HUES64 (cell line): ENCODE measurements at regions not wholly inside any gene's neighbourhood (a gene's known extent, or its start where the extent isn't known, plus 50 kb on each side); places are given as distances from the start of the nearest gene placed in this dataset.

Experiments
- H3K27ac ChIP-seq: 2 replicates; pipeline ENCODE4 v1.7.0; 2013; ENCODE audit warnings: low read depth, low read length, inconsistent platforms
- H3K27me3 ChIP-seq: 2 replicates; pipeline ENCODE4 v1.6.1; 2013; ENCODE audit warnings: mild to moderate bottlenecking, low read length; ENCODE audit not compliant: insufficient read depth
- H3K36me3 ChIP-seq: 2 replicates; pipeline ENCODE4 v1.6.1; 2013; ENCODE audit warnings: mild to moderate bottlenecking, low read length; ENCODE audit not compliant: insufficient read depth
- H3K4me1 ChIP-seq: 2 replicates; pipeline ENCODE4 v1.6.1; 2013; ENCODE audit warnings: mild to moderate bottlenecking, low read length, moderate library complexity; ENCODE audit not compliant: insufficient read depth
- H3K4me3 ChIP-seq: 2 replicates; pipeline ENCODE4 v1.5.1; 2013; ENCODE audit warnings: mild to moderate bottlenecking, low read length, moderate library complexity
- H3K9ac ChIP-seq: 2 replicates; pipeline ENCODE4 v1.6.1; 2013; ENCODE audit warnings: mild to moderate bottlenecking, low read depth, low read length
- H3K9me3 ChIP-seq: 2 replicates; pipeline ENCODE4 v1.6.1; 2013; ENCODE audit warnings: low read depth, low read length; ENCODE audit not compliant: insufficient read depth
- whole genome bisulfite sequencing: fragments of 150-250, 120-280 bp; methylation state at CpG from one replicate; pipeline ENCODE4 v1.1.7; 2013; ENCODE audit warnings: missing lambda C conversion rate; 5-methylcytosine and 5-hydroxymethylcytosine counted together

GRCh38 chr20:60894091-60894490, 358.0 kb upstream of the CDH4 start:
- no peaks in the 10 kb centered on the region for H3K27me3 ChIP-seq
- H3K4me3 ChIP-seq, result no peak overlapping the region
- H3K4me1 ChIP-seq, result peaks cover 14% of the 10 kb centered on the region
- H3K9ac ChIP-seq, result no peak overlapping the region
- no peaks in the 10 kb centered on the region for H3K36me3 ChIP-seq
- H3K9me3 ChIP-seq, result no peaks in the 10 kb centered on the region
- 96% methylated on average over 5 of the region's 5 CpGs for WGBS
- H3K27ac ChIP-seq, result no peak overlapping the region

- no peak overlapping the region for H3K9ac ChIP-seq
- 84% methylated on average over 5 of the region's 5 CpGs for WGBS
- H3K27me3 ChIP-seq, result no peaks in the 10 kb centered on the region
- H3K9me3 ChIP-seq, result no peaks in the 10 kb centered on the region
- no peak overlapping the region for H3K27ac ChIP-seq
- peaks cover 14% of the 10 kb centered on the region for H3K4me1 ChIP-seq
- no peak overlapping the region for H3K4me3 ChIP-seq
- no peaks in the 10 kb centered on the region for H3K36me3 ChIP-seq
Observed at GRCh38 chr20:60895363-60896079, 356.5 kb upstream of the CDH4 start.

GRCh38 chr20:60897976-60898375, 354.1 kb upstream of the CDH4 start:
- Histone ChIP-seq H3K9me3 (no peaks in the 10 kb centered on the region), H3K27ac (no peak overlapping the region), H3K9ac (no peak overlapping the region), H3K27me3 (no peaks in the 10 kb centered on the region), H3K4me1 (peaks cover 14% of the 10 kb centered on the region), H3K4me3 (no peak overlapping the region), H3K36me3 (no peaks in the 10 kb centered on the region)
- 16% methylated on average over 2 of the region's 2 CpGs for WGBS

GRCh38 chr20:60899320-60899719, 352.7 kb upstream of the CDH4 start:
- no peak overlapping the region for H3K9ac ChIP-seq
- no peaks in the 10 kb centered on the region for H3K36me3 ChIP-seq
- H3K27ac ChIP-seq, result no peak overlapping the region
- no peak overlapping the region for H3K4me3 ChIP-seq
- no peaks in the 10 kb centered on the region for H3K27me3 ChIP-seq
- H3K4me1 ChIP-seq, result peaks cover 14% of the 10 kb centered on the region
- 58% methylated on average over 2 of the region's 2 CpGs for WGBS
- H3K9me3 ChIP-seq, result no peaks in the 10 kb centered on the region

GRCh38 chr20:60900618-60901017, 351.4 kb upstream of the CDH4 start:
- no peak overlapping the region for H3K27ac ChIP-seq
- no peaks in the 10 kb centered on the region for H3K9me3 ChIP-seq
- H3K27me3 ChIP-seq, result no peaks in the 10 kb centered on the region
- H3K9ac ChIP-seq, result no peak overlapping the region
- H3K36me3 ChIP-seq, result no peaks in the 10 kb centered on the region
- H3K4me1 ChIP-seq, result peaks cover 14% of the 10 kb centered on the region
- H3K4me3 ChIP-seq, result no peak overlapping the region
- 78% methylated on average over 5 of the region's 5 CpGs for WGBS

- no peaks in the 10 kb centered on the region for H3K27me3 ChIP-seq
- no peaks in the 10 kb centered on the region for H3K9me3 ChIP-seq
- no peaks in the 10 kb centered on the region for H3K36me3 ChIP-seq
- H3K9ac ChIP-seq, result no peak overlapping the region
- H3K4me1 ChIP-seq, result peaks cover 14% of the 10 kb centered on the region
- H3K4me3 ChIP-seq, result no peak overlapping the region
- 95% methylated on average over 1 of the region's 1 CpG for WGBS
- H3K27ac ChIP-seq, result no peak overlapping the region
Observed at GRCh38 chr20:60901831-60902230, 350.2 kb upstream of the CDH4 start.

- 91% methylated on average over 13 of the region's 13 CpGs for WGBS
- Histone ChIP-seq H3K4me1 (no peaks in the 10 kb centered on the region), H3K9ac (no peak overlapping the region), H3K9me3 (no peaks in the 10 kb centered on the region), H3K27ac (no peak overlapping the region), H3K36me3 (no peaks in the 10 kb centered on the region), H3K4me3 (no peak overlapping the region), H3K27me3 (no peaks in the 10 kb centered on the region)
Observed at GRCh38 chr20:60903325-60903971, 348.6 kb upstream of the CDH4 start.

- Histone ChIP-seq H3K4me1 (no peaks in the 10 kb centered on the region), H3K4me3 (no peak overlapping the region), H3K27ac (no peak overlapping the region), H3K9me3 (no peaks in the 10 kb centered on the region), H3K27me3 (no peaks in the 10 kb centered on the region), H3K9ac (no peak overlapping the region), H3K36me3 (no peaks in the 10 kb centered on the region)
Observed at GRCh38 chr20:60904730-60905129, 347.3 kb upstream of the CDH4 start.

GRCh38 chr20:60905919-60906318, 346.1 kb upstream of the CDH4 start:
- no peaks in the 10 kb centered on the region for H3K9me3 ChIP-seq
- WGBS, result 95% methylated on average over 2 of the region's 2 CpGs

GRCh38 chr20:60906555-60906954, 345.5 kb upstream of the CDH4 start:
- Histone ChIP-seq H3K4me3 (no peak overlapping the region), H3K9ac (no peak overlapping the region), H3K4me1 (no peaks in the 10 kb centered on the region), H3K36me3 (no peaks in the 10 kb centered on the region), H3K27me3 (no peaks in the 10 kb centered on the region), H3K27ac (no peak overlapping the region), H3K9me3 (no peaks in the 10 kb centered on the region)
- WGBS, result 96% methylated on average over 4 of the region's 4 CpGs

More at GRCh38 chr20:60905919-60906318, 346.1 kb upstream of the CDH4 start:
- Histone ChIP-seq H3K36me3 (no peaks in the 10 kb centered on the region), H3K9ac (no peak overlapping the region), H3K27me3 (no peaks in the 10 kb centered on the region), H3K27ac (no peak overlapping the region), H3K4me1 (no peaks in the 10 kb centered on the region), H3K4me3 (no peak overlapping the region)

- Histone ChIP-seq H3K4me1 (no peaks in the 10 kb centered on the region), H3K9ac (no peak overlapping the region), H3K4me3 (no peak overlapping the region), H3K36me3 (no peaks in the 10 kb centered on the region), H3K27me3 (no peaks in the 10 kb centered on the region), H3K27ac (no peak overlapping the region), H3K9me3 (peaks cover 3% of the 10 kb centered on the region; the same call in 1 of the 2 replicates)
- WGBS, result 83% methylated on average over 3 of the region's 4 CpGs
Observed at GRCh38 chr20:60913298-60913697, 338.8 kb upstream of the CDH4 start.
